Coronary artery (tissue), 2 donors: ENCODE measurements at regions not wholly inside any gene's neighbourhood (a gene's known extent, or its start where the extent isn't known, plus 50 kb on each side); places are given as distances from the start of the nearest gene placed in this dataset.

Source experiments
- DNase-seq: peaks from one replicate; pipeline ENCODE4 v3.0.0-alpha.2; 2017; ENCODE audit warnings: low spot score
- H3K27ac ChIP-seq, 2 donors: fragments of 200-600 bp; sonication (generic); one replicate each; pipeline ENCODE4 v1.5.1; 2016 to 2019
- H3K4me3 ChIP-seq: fragments of 200-600 bp; sonication (generic); 2 replicates; pipeline ENCODE4 v1.5.1; 2016; ENCODE audit warnings: mild to moderate bottlenecking, moderate library complexity
- CTCF ChIP-seq: fragments of 200-600 bp; sonication (generic); IDR thresholded peaks from one replicate; pipeline ENCODE4 v1.5.1; 2019; ENCODE audit warnings: antibody characterized with exemption

GRCh38 chr14:80404413-80404812 is 193.1 kb upstream of the DIO2 start:
- no peak for TF ChIP-seq CTCF
- no peak overlapping the region for H3K4me3 ChIP-seq
- no peak for DNase-seq
- no peak overlapping the region for H3K27ac ChIP-seq

DNA sequence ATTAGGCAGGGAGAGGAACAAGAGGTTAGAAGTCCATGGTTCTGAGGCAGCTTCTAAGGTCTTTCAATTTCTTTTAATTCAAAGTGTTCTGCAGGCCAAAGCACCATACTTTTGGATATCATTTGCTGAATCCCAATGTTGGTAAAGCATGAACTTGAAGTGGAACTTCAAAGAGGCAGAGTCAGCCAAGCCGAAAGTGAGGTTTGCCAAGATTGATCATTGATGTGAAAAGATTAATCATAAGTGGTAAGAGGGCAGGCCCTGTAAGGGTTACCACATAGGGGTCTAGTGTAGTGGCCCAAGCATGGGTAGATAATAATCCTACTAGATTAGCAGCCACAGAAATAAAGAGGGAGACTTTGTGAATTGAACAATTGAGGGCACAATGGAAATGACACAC is 191.7 kb upstream of the DIO2 start:
- DNase-seq, result no peak
- no peak for TF ChIP-seq CTCF
- Histone ChIP-seq H3K4me3 (no peak overlapping the region), H3K27ac (no peak overlapping the region)

- TF ChIP-seq CTCF, result no peak
- DNase-seq, result no peak
- no peak overlapping the region for H3K27ac ChIP-seq
- no peak overlapping the region for H3K4me3 ChIP-seq
These were observed 183.7 kb upstream of the DIO2 start for GRCh38 chr14:80395031-80395430.

GRCh38 chr14:80393766-80394165 is 182.5 kb upstream of the DIO2 start:
- TF ChIP-seq CTCF, result no peak

GRCh38 chr14:80390906-80391305 is 179.6 kb upstream of the DIO2 start:
- TF ChIP-seq CTCF, result no peak
- no peak for DNase-seq
- Histone ChIP-seq H3K27ac (no peak overlapping the region), H3K4me3 (no peak overlapping the region)

More at GRCh38 chr14:80393766-80394165, 182.5 kb upstream of the DIO2 start:
- H3K27ac ChIP-seq, result no peak overlapping the region
- DNase-seq, result no peak
- H3K4me3 ChIP-seq, result no peak overlapping the region

DNA sequence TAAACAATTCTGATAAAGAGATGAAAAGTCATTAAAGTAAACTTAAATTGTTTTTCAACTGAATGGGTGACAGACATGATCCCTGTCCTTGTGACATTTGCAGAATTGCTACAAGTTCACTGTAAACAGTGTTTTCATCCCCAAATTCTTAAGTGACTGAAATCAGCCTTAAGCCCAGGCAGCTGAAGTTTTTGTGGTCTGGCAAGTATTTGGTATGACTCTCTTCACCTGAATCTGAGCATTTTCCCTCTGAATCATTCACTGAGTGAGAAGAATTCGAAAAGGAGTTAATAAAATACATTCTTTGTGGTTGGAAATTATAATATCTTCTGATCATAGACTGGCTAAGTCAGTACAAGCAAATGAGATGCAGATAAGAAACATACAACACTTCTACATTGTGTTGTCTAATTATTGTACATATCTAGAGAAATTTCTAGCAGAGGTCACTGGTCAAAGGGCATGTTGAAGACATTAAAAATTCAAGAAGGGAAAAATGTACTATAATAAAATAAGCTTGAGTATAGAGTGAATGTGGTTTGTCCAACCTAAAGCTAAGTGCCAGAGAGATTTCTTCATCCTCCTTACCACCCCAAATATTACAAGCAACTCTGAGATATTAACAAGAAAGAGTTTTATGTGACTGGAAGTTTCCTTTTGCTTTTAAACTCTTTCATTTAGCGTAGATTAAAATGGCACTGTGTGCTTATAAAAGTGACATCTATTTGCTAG is 177.8 kb upstream of the DIO2 start:
- H3K27ac ChIP-seq, result no peak overlapping the region
- DNase-seq, result no peak
- H3K4me3 ChIP-seq, result no peak overlapping the region
- TF ChIP-seq CTCF, result no peak

- Histone ChIP-seq H3K4me3 (no peak overlapping the region), H3K27ac (no peak overlapping the region)
- no peak for DNase-seq
- TF ChIP-seq CTCF, result no peak
These were observed 176.3 kb upstream of the DIO2 start for GRCh38 chr14:80387563-80387981.
